IPS DF 4.7 (cell line): ENCODE measurements at regions not wholly inside any gene's neighbourhood (a gene's known extent, or its start where the extent isn't known, plus 50 kb on each side); places are given as distances from the start of the nearest gene placed in this dataset.
"Not testable (repeated sequence)": the region's sequence is repeated elsewhere in the genome, so short reads cannot be mapped to it uniquely, and the experiment has no call there.

Source experiments
- DNase-seq: peaks from one replicate; pipeline ENCODE4 v3.0.0-alpha.2; 2013; ENCODE audit warnings: low spot score; ENCODE audit errors: extremely low read depth

DNA sequence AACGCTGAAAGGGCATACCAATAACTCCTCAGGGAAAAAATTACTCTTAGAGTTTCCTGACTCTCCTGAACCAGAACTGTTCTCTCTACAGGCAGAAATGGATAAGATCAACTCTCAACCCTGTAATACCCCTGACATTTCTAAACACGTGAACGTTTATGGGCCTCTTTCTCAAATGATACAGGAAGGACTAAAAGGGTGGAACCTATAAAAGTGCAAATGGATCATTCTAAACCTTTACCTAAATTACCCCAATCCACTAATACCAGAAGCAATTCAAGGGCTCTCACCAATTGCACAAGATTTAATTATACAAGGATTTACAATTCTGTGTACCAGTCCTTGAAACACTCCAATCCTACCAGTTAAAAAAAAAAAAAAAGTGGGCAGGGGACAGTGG lies 98.0 kb upstream of the FAM174B start:
- DNase-seq = no peak

DNA sequence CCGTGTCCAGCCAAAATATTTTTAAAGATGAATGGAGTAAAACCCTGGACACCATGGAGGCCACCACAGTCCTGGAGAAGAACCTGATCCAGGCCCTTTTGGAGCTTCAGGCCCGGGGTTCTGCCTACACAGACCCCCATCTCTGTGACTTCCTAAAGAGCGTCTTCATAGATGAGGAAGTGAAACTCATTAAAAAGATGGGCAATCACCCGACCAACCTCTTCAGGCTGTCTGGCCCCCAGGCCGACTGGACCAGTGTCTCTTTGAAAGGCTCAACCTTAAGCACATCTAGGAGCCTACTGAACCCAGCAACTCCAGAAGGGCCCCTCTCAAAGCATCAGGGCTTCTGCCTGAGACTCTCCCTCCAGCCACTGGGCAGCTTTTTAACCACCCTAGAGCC lies 107.9 kb upstream of the FAM174B start:
- no peak for DNase-seq

DNA sequence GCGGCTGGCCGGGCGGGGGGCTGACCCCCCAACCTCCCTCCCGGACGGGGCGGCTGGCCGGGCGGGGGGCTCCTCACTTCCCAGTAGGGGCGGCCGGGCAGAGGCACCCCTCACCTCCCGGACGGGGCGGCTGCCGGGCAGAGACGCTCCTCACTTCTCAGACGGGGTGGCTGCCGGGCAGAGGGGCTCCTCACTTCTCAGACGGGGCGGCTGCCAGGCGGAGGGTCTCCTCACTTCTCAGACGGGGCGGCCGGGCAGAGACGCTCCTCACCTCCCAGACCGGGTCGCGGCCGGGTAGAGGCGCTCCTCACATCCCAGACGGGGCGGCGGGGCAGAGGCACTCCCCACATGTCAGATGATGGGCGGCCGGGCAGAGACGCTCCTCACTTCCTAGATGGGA lies 112.6 kb upstream of the FAM174B start:
- not testable (repeated sequence) for DNase-seq

DNA sequence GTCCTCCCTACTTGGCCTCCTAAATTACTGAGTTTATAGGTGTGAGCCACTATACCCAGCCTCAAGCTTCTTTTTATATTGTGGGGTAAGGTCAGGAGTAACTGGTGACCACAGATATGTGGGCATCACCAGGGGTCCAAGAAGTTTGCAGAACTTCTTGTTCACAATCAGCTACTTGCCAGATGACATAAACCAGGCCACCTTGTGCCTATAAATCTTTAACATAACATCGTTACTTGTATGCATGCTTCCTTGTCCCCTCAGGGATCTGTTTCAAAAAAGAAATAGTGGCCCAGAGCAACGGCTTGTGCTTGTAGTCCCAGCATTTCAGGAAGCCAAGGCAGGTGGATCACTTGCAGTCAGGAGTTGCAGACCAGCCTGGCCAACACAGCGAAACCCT lies 115.1 kb upstream of the FAM174B start:
- DNase-seq = no peak

DNA sequence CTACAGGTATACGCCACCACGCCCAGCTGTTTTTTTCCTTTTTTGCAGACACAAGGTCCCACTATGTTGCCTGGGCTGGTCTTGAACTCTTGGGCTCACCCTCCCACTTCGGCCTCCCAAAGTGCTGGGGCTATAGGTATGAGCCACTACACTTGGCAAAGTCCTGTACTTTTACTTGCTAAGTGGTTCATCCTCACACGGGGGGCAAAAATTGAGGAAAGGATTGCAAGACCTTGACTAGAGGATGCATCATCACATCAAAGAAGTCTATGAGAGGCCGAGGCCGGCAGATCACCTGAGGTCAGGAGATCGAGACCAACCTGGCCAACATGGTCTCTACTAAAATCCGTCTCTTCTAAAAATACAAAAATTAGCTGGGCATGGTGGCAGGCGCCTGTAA lies 116.5 kb upstream of the FAM174B start:
- no peak for DNase-seq

DNA sequence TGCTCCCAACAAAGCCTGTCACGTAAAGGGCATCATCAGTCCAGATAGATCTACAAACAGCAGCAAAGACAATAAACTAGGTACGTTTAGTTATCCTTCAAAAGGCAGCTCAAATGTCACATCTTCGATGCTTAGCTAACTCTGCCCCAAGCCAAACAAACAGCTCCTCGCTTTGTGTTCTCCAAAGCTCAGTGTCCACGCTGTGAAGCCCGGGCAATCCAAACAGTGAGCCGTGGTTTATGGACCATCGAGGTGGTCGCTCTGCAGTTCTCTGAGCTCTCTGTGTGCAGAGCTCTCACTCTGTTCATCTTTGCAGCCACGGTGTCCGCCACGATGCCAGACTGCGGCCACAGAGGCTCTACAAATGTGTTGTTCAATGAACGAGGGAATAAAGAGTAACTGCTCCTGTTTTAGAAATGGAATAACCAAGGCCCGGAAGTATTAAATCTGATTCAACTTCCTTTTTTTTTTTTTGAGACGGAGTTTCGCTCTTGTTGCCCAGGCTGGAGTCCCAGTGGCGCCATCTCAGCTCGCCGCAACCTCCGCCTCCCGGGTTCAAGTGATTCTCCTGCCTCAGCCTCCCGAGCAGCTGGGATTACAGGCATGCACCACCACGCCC lies 117.2 kb upstream of the FAM174B start:
- no peak for DNase-seq

DNA sequence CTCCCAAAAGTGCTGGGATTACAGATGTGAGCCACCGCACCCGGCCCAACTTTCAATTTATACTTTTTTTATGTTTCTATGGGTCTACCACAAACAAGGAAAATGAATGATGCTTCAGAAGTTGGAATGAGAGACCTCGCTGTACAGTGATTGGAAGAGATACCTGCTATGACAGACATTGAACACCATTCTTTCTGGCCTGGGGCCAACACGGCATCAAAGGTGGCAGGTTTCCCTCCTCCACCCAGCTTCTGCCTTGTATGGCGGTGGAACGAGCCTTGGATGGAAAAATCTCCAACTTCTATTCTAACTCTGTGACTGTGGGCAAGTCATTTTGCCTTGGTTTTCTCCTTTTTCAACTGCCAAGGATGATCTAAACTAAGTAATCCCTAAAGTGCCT lies 117.8 kb upstream of the FAM174B start:
- DNase-seq = no peak

DNA sequence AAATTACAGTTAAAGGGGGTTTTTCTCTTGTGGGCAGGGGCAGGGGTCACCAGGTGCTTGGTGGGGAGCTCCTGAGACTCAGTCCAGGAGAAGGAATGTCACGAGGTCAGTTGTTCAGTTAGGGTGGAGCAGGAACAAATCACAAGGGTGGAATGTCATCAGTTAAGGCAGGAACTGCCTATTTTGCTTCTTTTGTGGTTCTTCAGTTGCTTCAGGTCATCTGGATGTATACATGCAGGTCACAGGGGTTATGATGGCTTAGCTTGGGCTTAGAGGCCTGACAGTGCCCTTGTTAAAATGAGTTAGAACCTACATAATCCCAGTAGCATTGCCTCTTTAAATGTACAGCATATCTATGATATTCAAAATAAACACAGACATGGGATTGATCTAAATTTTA lies 120.2 kb upstream of the CHD2 start:
- no peak for DNase-seq

DNA sequence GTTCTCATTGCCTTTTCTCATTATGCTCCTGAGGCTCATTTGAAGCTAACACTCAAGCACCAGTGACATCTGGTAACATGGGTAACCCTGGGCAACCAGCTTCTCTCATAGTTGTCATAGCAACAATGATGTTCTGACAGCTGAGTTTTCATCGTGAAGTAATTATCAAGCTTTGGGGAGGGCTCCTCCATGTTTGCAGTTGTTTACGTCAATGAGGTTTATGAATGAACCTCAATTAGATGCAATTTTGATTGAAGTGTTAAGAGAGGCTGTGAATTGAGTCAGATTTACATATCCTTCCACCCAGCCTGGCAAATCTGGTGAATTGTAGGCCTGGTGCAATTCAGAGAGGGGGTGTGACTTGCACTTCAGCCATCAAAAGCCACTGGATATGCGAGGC lies 119.3 kb upstream of the CHD2 start:
- no peak for DNase-seq

DNA sequence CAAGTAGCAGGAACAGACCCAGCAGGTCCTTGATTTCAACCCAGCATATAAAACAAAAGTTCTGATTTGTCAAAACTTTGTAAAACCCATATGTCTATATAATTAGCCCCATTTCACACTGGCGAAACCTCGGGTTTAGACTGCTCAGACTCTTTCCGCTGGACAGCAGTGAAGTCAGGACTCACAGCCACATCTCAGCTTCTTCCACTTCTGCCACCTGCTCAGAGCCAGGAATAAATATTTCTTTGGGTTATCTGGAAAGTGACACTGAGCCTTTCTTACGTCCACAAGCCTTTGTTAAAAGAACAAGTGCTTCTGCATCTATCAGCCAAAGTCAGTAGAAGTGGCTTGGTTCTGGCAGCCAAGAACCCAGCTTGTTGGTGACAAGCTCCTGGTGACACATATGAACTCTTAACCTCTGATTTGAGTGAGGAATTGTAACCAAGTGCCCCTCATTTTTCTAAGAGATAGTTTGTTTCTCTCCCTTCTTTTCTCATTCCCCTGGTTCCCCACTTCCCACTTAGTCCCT lies 118.1 kb upstream of the CHD2 start:
- DNase-seq = no peak

DNA sequence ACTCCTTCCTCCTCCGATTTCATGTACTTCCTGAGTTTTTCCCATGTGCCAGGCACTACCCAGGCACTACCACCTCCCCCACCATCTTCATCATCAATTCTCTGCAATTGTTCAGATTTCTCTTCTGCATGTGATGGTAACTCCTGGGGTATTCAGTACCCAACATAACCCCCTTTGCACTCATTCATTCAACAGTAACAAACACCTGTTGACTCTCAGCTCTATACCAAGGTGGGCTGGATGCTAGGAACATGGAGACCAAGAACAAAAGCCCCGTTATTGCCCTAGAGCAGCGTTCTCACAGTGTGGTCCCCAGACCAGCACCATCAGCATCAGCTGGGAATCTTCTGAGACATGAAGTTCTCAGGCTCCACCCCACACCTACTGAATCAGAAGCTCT lies 113.0 kb upstream of the CHD2 start:
- DNase-seq = no peak

DNA sequence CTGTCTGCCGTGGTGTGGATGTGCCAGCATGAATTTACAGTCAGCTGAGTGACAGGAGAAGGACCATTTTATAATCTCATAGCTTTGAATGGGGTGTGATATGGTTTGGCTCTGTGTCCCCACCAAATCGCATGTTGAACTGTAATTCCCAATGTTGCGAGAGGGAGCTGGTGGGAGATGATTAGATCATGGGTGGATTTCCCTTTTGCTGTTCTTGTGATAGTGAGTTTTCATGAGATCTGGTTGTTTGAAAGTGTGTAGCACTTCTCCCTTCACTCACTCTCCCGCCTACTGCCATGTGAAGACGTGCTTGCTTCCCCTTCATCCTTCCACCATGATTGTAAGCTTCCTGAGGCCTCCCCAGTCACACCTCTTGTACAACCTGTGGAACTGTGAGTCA lies 111.9 kb upstream of the CHD2 start:
- DNase-seq = no peak

DNA sequence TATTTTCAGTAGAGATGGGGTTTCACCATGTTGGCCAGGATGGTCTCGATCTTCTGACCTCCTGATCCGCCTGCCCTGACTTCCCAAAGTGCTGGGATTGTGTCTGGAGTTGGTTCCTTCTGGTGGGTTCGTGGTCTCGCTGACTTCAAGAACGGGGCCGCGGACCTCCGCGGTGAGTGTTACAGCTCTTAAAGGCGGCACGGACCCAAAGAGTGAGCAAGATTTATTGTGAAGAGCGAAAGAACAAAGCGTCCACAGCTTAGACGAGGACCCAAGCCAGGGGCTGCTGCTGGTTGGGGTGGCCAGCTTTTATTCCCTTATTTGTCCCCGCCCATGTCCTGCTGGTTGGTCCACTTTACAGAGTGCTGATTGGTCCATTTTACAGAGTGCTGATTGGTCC lies 111.3 kb upstream of the CHD2 start:
- not testable (repeated sequence) for DNase-seq

DNA sequence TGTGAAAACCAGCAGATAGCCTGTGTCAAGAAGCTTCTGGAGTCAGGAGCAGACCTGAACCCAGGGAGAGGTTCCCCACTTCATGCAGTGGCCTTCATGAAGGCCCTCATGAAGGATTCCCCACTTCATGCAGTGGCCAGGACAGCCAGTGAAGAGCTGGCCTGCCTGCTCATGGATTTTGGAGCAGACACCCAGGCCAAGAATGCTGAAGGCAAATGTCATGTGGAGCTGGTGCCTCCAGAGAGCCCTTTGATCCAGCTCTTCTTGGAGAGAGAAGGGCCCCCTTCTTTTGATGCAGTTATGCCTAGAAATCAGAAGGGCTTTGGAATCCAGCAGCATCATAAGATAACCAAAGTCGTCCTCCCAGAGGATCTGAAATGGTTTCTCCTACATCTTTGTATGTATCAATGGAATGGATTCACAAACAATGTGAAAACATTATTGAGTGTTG lies 103.9 kb upstream of the CHD2 start:
- no peak for DNase-seq

DNA sequence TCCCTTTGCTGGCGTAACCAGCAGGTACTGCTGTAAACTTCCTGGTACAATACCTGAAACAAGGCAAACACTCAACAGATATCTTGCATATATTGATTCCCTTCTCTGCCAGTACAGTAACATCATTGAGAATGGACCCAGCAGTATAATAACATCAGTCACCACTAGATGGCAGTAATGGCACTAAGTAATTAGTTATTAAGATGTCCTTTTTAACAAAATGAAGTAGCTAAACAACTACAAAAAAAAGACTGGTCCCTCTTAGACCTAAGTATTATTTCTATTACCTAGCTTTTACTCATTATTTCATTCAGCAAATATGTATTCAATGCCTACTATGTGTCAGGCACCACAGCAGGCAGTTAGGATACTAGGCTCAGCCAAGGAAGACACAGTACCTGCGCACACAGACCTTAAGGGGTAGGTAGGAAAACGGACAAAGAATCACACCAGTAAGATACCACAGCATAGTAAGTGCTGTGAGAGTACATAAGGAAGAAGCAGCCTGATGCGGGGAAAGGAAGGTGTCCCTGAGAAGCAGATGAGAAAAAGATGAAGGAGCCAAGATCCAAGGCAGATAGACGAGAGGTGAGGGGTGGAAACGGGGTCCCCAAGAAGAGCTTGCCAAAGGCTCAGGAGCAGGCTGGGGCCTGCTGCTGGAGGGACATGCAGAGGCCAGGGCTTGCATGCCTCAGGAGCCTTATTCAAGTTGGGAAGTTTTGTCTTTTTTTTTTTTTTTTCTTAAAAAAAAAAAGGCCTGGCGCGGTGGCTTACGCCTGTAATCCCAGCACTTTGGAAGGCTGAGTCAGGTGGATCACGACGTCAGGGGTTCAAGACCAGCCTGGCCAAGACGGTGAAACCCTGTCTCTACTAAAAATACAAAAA lies 102.7 kb upstream of the CHD2 start:
- no peak for DNase-seq

DNA sequence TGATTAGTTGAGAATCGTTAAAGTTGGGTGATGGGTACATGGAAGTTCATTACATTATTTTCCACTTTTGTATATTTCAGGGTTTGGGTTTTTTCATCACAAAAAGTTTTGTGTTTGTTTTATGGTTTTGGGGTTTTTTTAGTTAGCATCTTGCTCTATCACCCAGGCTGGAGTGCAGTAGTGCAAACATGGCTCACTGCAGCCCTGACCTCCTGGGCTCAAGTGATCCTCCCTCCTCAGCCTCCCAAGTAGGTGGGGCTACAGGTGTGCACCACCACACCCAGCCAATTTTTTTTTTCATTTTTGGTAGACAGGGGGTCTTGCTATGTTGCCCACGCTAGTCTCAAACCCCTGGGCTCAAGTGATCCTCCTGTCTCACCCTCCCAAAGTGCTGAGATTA lies 100.1 kb upstream of the CHD2 start:
- DNase-seq = no peak

DNA sequence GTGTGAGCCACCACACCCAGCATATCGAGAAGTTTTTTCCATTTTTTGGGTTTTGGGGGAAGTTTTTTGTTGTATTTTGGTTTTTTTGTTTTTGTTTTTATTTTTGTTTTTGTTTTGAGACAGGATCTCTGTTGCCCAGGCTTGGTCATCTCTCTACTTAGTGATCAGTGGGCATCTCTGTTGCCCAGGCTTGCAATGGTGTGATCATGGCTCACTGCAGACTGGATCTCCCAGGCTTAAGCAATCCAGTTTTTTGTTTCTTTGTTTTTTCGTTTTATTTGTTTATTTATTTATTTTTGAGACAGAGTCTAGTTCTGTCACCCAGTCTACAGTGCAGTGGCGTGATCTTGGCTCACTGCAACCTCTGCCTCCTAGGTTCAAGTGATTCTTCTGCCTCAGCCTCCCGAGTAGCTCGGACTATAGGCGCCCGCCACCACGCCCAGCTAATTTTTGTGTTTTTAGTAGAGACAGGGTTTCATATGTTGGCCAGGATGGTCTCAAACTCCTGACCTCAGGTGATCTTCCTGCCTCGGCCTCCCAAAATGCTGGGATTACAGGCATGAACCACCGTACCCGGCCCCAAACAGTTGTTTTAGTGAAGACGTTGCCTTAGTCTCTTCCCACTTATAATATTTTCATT lies 99.6 kb upstream of the CHD2 start:
- not testable (repeated sequence) for DNase-seq

DNA sequence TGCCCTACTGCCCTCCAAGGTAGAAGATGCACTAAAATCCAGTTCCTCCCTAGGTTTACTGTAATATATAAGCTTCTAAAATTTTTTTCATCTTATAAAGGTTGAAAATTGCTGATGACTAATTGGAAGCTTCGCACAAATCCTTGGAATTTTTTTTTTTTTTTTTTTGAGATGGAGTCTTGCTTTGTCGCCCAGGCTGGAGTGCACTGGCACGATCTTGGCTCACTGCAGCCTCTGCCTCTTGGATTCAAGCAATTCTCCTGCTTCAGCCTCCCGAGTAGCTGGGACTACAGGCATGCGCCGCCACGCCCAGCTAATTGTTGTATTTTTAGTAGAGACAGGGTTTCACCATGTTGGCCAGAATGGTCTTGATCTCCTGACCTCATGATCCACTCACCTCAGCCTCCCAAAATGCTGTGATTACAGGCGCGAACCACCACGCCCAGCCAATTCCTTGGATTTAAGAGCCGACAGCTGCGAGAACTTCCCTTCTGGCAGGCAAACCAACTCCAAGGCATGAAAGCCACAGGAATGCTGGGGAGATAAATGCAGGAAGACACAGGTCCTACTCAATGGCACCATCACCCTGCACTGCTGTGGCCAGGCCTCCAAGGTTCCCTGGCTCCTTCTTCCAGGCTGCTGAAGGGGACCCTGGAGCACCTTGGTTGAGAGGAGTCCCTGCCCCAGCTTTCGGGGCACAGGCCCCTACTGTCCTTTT lies 98.9 kb upstream of the CHD2 start:
- DNase-seq = not testable (repeated sequence)

DNA sequence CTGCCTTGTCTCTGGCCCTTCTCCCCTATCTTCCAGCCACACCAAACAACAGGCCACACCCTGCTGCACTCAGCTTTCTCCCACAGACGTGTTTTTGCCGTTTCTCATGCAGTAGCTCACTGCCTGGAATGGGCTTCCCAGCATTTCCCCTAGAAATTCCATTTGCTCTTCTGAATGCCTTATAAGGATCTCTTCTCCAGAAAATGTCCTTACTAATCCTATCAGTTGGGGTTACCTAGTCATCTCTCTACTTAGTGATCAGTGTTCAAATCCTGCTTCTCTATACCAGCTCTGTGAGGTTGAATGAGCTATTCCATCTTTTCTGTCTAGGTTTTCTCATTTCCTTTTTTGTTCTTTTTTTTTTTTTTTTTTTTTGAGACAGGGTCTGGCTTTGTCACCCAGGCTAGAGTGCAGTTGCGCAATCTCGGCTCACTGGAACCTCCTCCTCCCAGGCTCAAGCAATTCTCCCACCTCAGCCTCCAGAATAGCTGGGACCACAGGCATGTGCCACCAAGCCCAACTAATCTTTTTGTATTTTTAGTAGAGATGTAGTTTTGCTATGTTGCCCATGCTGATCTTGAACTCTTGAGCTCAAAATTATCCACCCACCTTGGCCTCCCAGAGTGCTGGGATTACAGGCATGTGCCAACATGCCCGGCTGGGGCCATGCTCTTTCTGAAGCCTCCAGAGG lies 98.2 kb upstream of the CHD2 start:
- DNase-seq = no peak

DNA sequence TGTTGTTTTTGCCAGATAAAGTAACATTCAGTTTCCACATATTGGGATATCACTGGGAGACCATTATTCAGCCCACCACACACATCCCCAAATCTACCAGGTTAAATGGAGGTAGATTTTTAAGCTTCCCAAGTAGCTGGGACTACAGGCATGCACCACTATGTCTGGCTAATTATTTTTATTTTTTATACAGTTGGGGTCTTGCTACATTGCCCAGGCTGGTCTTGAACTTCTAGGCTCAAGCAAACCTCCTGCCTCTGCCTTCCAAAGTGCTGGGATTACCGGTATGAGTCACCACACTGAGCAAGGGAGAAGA lies 96.6 kb upstream of the CHD2 start:
- no peak for DNase-seq
